CD4-positive, alpha-beta T cell treated with Interleukin-4 for 1 hour (primary cell): ENCODE measurements at regions not wholly inside any gene's neighbourhood (a gene's known extent, or its start where the extent isn't known, plus 50 kb on each side); places are given as distances from the start of the nearest gene placed in this dataset.
"Not testable (repeated sequence)": the region's sequence is repeated elsewhere in the genome, so short reads cannot be mapped to it uniquely, and the experiment has no call there.

ENCODE experiments used
- DNase-seq, 2 donors: peaks; one replicate each; pipeline ENCODE4 v3.0.0-alpha.2; 2020 to 2022

GRCh38 chr9:108441726-108442125 is 414.1 kb downstream of the ACTL7B start:
- DNase-seq, result no peak

- DNase-seq, result no peak
Measured at GRCh38 chr9:108441251-108441650, 414.5 kb downstream of the ACTL7B start.

DNA sequence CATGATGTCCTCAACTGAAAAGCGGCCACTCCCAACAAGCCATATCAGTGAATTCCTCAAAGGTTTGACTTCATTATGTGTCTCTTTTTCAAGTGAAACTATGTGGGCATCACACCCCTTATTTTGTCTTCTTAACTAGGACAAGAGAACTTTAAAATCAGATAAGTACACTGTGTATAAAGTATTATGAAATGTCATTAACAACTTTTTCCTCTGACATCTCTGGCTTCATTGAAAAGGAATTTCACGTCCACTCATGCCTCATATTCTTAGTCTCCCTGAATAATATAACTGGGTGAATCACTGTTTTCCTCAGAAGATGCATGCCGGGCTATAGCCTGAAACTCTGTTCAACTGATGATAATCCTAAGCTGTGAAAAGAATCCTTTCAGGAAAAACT is 415.8 kb downstream of the ACTL7B start:
- DNase-seq, result no peak

DNA sequence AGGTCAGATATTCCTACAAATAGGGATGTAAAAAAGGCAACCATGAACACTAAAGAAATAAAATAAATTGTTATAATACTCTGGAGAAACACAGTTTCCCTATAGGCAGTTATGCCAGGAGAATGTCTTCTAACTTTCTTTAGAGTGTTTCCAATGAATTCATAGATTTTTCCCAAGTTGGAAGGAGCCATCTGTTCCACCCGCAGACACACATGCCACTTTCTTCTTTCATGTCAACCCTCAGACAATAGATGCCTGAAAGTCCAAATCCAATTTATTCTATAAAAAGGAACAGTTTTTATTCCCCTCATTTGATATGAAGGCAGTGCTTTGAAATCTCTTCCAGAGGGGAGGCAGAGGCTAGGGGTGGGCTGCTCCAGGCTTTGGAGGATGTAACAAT is 418.1 kb downstream of the ACTL7B start:
- DNase-seq, result no peak

DNA sequence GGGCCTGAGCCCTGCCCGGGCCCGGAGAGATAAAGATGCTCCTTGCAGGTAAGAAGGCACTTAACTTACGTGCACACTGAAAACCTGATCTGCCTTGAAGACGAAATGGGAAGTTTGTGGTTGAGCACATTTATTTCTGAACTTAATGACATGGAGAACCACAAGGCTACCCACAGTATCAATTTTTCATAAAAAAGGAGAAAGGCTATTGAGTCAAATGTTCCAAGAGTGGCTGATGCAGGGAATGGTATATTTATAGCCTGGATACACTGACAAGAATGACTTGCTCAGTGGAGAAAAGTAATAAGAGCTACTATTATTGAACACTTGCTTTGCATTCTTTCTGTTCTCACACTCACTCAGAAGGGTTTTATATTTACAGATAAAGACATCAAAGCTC is 419.3 kb downstream of the ACTL7B start:
- no peak for DNase-seq

- DNase-seq, result no peak
Measured at GRCh38 chr9:108434502-108434901, 421.3 kb downstream of the ACTL7B start.

- no peak for DNase-seq
Measured at GRCh38 chr9:108434036-108434435, 421.8 kb downstream of the ACTL7B start.

DNA sequence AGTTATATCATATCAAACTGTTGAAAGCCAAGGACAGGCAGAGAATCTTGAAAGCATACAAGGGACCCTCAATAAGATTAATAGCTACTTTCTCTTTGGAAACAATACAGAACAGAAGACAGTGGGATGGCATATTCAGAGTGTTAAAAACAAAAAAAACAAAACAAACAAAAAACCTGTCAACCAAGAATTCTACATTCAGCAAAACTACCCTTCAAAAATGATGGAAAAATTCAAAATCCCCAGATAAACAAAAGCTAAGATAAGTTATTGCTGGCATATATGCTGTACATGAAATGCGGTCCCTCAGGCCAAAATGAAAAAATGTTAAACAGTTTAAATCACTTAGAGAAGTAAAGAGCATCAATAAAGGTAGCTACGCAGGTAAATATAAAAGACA is 425.1 kb downstream of the ACTL7B start:
- DNase-seq, result no peak

DNA sequence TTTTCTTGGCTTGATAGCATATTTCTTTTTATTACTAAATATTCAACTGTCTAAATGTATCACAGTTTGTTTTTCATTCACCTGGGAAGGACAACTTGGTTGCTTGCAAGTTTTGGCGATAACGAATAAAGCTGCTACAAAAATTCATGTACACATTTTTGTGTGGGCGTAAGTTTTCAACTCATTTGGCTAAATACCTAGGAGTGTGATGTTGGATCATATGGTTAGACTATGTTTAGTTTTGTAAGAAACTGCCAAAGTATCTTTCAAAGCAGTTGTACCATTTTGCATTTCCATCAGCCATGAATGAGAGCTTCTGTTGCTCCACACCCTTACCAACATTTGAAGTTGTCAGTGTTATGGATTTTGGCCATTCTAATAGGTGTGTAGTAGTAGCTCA is 428.0 kb downstream of the ACTL7B start:
- DNase-seq, result no peak

GRCh38 chr9:108426421-108426940 is 429.3 kb downstream of the ACTL7B start:
- DNase-seq, result not testable (repeated sequence)

- no peak for DNase-seq
Measured at GRCh38 chr9:108423433-108423832, 432.4 kb downstream of the ACTL7B start.

DNA sequence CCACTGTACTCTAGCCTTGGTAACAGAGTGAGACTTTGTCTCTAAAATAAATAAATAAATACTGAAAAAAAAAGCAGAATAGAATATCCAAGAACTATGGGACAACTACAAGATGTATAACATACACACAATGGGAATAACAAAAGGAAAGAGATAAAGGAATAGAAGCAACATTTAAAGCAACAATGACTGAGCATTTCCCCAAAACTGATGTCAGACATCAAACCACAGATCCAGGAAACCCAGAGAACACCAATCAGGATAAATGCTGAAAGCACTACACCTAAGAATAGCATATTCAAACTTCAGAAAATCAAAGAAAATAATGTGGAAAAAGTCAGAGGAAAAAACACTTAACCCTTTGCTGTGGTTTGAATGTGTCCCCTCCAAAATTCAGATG is 436.4 kb downstream of the ACTL7B start:
- no peak for DNase-seq

DNA sequence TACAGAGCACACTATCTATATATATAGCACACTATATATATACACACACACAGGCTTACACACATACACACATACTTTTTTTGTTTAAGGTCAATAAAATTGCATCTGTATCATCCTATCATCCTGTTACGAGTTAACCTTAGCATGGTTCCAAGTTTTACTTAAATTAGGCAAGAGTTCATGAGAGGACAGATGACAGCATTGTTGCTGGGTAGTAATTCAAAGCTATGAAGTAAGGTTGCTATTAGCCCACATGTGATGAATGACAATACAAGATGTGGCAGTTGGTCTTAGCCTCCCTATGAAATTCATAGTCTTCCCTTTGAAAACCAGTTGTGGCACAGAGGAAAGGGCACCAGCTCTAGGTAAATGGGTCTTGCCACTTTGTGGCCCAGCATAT is 438.1 kb downstream of the ACTL7B start:
- no peak for DNase-seq

- DNase-seq, result no peak
Measured at GRCh38 chr9:108417312-108417711, 438.5 kb downstream of the ACTL7B start.

DNA sequence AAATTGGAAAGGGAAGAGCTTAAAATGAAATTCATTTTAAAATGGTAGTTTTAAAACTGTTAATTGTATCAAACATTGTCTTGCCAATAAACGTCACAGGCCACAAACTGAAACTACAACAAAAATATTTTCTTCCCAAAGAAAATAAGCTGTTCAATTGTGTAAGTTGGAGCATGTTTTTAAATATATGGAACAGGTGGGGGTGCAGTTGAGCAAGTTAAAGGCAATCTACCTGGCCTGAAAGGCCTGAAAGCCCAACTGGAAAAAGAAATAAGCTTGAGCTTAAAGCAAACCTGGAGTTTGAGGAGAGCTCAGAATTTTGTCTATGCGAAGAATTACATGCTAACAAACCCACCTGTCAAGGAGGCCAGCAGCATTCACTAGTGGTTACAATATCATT is 439.5 kb downstream of the ACTL7B start:
- DNase-seq, result no peak

GRCh38 chr9:108413809-108414208 is 442.0 kb downstream of the ACTL7B start:
- no peak for DNase-seq

DNA sequence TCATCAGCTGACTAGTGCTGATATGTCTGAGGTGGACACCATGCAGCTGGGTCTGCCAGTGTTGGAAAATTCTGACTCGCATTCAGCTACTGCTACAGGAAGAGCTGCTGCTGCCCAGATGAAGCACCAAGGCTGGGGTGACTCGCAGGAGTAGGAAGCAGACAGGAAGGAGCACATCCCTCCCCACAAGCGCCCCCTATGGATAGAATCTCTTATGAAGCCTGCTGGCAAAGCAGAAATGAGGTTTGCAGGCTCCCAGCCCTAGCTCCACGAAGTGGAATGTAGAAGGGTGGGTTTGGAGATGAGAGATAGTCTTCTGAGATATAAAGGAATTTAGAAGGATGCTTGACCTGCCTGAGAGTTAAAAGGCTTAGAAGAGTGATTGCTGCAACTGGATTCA is 443.0 kb downstream of the ACTL7B start:
- DNase-seq, result no peak

DNA sequence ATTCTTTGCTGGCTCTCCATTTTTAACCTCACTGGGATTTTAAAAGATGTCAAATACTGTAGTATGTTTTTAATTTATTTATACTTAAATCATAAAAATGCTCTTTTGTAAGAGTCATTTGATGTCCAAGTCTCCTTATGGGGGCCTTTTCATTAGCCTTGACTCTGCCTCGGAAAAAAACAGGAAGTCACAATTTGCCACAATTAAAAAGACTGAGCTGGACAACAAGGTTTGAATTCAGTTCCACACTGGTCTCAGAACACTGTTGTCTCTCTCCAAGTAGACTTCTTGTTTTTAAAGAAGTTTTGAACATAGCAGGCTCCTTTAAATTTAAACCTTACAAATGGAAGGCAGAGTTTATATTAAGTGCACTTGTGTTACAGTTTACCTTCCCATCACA is 444.2 kb downstream of the ACTL7B start:
- no peak for DNase-seq

- DNase-seq, result no peak
Measured at GRCh38 chr9:108410161-108410560, 445.6 kb downstream of the ACTL7B start.

DNA sequence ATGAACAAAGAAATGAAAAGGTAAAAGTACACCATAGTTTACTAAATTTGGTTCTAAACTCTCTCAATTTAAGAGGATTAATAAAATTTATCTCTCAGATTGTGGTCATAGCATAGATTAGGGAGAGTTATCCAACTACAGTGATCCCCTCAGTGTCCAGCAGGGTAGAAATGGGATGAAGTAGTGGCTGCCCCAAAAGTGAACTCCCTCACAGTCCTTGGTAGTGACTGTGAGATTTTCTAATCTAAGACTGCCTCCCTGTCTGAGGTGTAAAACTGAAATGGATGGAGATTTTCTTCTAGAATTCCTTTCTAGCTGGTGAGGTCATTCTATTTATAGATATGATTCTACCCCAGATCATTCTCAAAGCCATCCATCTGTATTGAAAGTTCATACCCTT is 455.5 kb downstream of the ACTL7B start:
- no peak for DNase-seq

GRCh38 chr9:108399851-108400250 is 455.9 kb downstream of the ACTL7B start:
- no peak for DNase-seq

- DNase-seq, result no peak
Measured at GRCh38 chr9:108397286-108397685, 458.5 kb downstream of the ACTL7B start.

GRCh38 chr9:108396611-108397010 is 459.2 kb downstream of the ACTL7B start:
- no peak for DNase-seq

- no peak for DNase-seq
Measured at GRCh38 chr9:108396193-108396592, 459.6 kb downstream of the ACTL7B start.

GRCh38 chr9:108395421-108395820 is 460.4 kb downstream of the ACTL7B start:
- DNase-seq, result no peak

GRCh38 chr9:108394726-108395125 is 461.1 kb downstream of the ACTL7B start:
- DNase-seq, result no peak
